GM21390 (cell line): ENCODE measurements at regions not wholly inside any gene's neighbourhood (a gene's known extent, or its start where the extent isn't known, plus 50 kb on each side); places are given as distances from the start of the nearest gene placed in this dataset.
"Not testable (repeated sequence)": the region's sequence is repeated elsewhere in the genome, so short reads cannot be mapped to it uniquely, and the experiment has no call there.

ENCODE experiments used
- ATAC-seq: cut with Tn5 transposase; IDR thresholded peaks from one replicate; pipeline ENCODE4 v1.9.1; 2021; ENCODE audit not compliant: unreplicated experiment

DNA sequence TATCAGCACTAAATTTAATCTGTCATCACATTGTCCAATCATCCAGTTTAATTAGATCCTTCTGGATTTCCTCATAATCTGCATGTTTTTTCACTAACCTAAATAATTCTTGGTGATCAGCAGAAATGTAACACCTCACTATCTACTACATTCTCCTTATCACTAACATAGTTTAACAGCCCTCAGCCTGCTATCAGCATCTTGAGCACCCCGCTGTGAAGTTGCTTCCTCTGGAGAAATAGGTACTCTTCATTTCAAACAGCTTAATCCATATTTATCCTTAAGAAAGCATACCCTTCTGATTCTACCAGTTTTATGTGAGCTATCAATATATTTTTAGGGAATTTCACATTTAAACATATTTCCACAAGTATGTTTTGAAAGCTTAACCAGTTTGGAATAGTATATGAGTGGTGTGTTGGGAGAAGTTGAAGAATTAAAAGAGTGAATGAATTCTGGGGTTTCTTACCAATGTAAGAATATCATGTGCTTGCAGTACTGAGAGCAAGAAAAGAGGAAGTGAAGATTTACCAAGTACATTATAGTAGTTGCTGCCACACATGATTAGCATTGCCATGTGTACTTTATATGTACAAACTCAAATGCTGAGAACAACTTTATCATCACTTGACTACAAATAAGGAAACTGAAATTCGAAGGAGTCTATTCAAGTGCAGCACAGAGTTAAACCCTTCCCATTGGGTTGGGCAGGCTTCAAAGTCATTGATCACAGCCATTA lies 771.1 kb upstream of the ADGRL4 start:
- peak; percentile 99 for ATAC-seq

DNA sequence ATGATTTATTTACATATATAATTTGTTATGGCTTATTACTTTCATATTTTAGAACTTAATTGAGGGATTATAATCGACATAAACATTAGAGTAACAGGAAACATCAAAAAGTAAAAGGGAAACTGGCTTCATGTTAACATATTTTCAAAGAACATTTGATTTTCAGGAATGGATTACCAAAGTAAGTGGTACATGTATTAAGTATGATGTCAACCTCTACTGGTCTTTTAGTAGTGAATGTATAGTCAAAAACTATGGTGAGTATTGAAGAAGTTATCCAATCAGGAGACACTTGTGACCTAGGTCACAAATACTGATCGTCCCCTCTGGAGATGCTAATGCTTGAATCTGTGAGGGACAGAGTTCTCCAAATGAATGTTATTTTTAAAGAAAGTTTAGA lies 768.9 kb upstream of the ADGRL4 start:
- no peak for ATAC-seq

DNA sequence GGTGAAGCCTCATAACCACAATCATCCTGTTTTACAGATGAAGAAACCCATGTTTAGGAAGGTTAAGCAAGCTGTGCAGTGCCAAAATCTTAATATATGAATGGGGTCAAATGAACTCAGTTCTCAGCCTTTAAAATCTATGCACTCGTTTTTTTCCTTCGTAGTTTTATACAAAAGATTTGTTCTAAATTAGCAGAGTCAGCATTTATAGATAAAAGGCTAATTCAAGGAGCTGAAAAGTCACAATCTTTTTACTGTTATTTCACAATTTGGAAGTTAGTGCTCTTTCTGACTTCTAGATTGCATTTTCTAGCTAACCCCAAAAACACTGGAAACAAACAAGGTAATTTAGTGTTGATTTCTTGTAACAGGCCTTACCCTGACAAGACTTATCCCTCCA lies 766.9 kb upstream of the ADGRL4 start:
- no peak for ATAC-seq

DNA sequence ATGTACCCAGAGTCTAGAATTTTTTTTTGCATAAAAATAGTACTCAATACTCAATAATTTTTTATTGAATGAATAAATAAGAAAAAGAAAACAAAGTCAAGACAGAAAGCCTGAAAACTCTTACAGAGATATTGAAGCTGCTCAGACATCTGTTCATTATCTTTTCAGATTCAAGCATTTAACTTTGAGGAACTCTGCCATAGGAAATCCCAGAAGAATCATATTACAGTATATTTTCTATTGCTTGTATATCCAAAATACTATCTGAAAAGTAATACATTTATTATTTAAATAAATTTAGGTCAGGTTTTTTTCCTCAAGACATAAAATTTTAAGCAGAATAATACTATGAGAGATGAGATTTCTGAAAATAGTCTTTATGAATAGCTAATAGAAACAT lies 755.9 kb upstream of the ADGRL4 start:
- ATAC-seq = no peak

DNA sequence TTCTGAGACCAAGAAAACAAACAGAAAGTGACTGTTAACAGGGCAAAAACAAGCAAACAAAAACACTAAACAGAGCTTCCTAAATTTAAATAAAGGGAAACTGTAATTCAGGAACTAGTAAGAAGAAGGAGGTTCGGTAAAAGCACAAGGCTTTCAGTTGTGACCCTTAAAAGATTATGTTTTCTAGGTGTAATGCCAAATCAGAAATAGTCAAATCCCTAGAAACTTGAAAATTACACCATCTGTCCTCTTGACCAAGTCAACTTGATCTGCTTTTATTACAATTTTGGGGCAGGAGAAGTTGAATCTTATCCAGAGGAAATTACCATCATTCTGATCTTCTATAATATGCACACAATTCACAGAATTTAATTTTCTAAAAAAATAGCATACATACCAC lies 754.0 kb upstream of the ADGRL4 start:
- ATAC-seq = no peak

DNA sequence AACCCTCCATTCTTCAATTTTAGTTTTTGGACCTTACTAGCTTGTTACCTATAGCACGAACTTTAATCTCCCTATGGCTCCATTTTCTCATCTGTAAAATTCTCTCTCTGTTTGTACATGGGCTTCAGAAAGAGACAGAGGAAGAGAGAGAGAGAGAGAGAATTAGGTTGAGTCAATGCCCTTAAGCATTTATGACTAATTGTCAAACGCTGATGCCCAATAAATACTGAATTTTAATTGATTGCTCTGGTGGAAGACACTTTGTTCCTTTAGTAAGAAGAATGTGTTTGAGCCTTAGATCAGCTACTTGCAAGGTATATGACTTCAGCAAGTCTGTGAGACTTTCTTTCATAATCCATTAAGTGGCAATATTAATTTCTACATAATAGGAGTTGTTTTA lies 743.1 kb upstream of the ADGRL4 start:
- no peak for ATAC-seq

DNA sequence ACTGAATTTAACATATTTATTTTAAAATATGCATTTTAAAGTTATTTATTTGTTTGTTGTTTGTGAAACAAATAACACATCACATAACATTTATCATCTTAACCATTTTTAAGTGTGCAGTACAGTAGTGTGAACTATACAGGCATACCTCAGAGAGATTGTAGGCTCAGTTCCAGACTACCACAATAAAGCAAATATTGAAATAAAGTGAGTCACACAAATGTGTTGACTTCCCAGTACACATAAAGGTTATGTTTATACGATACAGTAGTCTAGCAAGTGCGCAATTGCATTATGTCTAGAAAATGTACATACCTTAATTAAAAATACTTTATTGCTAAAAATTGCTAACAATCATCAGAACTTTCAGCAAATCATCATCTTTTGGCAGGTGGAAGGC lies 739.4 kb upstream of the ADGRL4 start:
- no peak for ATAC-seq

DNA sequence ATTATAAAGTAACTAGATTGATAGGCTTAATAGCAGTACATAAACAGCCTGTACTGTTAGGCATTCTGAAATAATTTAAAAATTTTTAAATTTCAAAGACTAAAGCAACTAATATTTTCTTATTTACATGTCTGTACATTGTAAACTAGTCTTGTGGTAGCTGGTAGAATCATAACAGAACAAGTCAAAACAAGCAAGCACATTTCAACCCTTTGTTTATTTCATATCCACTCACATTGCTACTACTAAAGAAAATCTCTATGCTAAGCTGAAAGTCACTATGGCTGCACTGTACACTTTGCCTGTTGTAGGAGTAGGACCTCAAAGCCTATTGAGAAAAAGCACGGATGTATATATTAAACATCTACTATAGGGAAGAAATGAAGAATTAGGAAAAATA lies 738.2 kb upstream of the ADGRL4 start:
- no peak for ATAC-seq

DNA sequence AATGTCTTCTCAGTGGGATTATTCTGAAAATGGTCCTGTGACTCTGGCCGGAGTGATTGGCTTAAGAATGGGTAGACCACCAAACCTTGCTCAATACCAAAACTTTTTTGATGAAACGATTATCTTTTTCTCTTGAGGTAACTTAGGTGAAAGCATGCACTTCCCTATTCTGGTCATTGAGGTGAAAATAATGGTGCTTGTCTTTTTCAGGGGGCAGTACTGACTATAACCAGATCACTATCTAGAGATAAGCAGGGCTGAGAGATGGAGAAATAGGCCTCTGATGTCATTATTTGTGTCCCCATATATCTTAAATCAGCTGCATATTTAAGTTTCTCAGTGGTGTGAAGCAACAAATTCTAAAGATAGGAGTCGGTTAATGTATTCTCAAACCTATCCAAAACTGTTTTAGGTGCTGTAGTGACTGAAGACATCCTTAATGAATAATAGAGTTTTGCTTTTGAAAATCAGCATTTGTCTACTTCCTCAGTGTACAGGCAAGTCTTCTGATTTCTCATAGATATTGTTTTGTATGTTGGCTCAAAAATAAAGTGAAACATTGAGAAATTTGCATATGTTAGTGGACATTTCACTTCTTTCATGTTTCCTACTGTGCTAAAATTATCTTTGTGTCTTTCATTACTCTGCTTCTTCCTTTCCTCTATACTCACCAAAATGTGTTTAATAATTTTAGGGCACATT lies 735.3 kb upstream of the ADGRL4 start:
- peak; percentile 82 for ATAC-seq

DNA sequence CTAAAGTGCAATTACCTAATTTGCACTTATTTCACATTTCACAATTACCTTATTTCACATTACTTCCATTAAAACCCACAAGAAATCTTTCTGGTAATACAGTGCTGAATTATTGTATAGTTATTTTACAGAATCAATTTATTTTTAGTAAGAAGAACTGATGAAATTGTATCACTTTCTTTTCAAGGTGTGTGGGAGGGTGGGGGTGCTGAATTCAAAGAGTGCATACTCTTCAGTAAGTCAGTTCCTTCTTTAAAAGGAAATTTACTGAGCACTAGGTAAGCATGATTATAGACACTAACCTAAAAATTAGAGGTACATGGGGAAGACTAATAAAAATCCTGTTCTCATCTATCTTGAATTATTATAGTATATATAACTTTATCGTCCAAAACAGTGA lies 731.6 kb upstream of the ADGRL4 start:
- no peak for ATAC-seq

DNA sequence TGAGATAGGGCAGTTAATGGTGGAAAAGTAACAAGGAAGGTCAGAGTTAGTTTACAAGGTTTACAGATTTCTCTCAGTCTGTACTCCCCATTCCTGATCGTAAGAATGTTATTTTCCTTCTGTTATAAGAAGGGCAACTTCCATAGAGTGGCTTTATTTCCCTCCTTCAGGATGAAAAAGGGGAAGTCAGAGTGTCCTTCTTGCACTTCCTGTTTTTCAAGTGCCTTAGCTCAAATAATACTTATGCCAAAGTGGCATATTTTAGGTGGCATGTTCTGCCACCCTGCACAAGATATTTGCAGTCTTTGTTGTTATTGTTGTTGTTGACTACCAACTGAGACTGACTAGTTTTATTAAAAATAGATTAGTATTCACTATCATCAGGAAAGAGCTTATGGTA lies 730.7 kb upstream of the ADGRL4 start:
- ATAC-seq = no peak

DNA sequence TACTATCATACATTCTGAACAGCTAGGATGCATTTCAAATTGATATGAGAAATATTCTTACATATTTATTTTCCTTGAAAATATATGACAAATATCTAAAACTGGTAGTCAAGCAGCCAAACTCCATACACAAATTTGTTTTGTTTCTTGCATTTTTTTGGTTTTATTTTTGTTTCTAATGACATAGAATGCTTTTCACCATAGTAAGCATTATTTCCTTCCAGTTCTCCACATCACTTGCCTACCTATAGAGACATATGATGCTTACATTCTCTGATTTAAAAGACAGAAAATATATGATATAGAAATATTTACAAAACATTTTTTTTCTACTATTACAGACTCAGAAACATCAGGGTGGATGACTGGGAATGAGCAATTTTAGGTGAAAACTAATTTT lies 726.4 kb upstream of the ADGRL4 start:
- ATAC-seq = no peak

DNA sequence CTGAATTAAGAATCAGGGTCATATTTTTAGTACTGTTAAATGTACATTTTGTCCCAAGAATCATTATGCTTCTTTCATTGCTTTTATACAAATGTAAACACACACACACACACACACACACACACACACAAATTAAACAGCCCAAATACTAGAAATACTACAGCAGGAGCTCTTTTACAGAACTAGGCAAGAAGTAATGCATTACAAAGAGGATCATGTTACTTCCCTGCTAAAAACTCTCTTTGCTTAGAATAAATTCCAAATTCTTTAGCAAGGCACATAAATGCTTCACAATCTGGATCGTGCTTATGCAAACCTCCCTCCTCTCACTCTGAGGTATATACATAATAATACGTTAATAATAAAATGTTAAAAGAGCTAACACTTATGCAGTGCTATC lies 720.4 kb upstream of the ADGRL4 start:
- ATAC-seq = no peak

DNA sequence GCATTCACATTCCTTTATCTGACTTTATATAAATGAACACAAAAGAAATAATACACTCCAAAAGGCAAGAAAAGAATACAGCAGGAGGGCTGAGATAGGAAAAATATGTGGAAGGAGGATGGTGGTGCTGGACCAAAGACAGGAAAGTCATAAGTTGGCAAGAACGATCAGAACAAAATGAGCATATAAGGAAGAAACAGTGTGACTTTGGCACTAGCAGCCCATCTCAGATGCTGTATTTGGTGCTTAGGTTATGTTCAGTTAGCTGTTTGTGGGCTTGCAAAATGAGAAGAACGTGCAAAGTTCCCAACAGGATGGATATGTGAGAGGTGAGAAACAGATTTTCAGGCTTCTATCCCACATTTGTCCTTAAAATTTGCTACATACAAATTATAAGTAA lies 719.8 kb upstream of the ADGRL4 start:
- ATAC-seq = no peak

DNA sequence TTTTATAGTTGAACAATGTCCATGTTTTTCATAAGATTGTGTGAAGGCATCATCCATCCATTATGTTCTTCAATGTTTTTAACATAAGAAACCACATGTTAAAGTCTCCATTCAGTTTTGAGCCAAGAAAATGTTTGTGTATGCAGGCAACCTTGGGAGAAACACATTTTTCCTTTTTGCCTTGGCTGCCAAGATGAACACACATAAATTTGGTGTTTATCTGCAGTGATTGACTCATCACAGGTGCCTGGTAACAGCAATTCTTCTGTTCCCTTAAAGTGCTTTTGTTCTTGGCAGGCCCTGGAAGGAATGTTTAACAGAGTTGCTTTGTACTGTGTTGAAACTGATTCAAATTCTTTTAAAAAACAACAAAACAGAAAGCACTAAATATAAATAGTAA lies 709.9 kb upstream of the ADGRL4 start:
- no peak for ATAC-seq

DNA sequence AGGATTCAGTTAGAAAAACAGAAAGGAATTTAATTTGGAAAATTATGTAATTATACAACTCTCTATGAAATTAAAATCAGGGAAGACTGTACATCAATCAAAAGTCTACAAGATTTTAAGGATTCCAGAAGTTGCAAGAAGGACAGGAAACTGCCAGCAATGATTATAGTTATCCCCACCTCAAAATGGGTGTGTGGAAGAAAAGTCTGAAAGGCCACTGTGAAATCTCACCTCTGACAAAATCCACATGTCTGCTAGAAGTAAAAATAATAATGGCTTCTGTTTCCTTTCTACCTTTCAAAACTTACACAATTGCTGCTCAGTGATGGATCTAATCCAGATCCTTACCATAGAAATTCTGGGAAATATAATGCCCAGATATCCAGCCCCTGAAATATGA lies 708.1 kb upstream of the ADGRL4 start:
- no peak for ATAC-seq

DNA sequence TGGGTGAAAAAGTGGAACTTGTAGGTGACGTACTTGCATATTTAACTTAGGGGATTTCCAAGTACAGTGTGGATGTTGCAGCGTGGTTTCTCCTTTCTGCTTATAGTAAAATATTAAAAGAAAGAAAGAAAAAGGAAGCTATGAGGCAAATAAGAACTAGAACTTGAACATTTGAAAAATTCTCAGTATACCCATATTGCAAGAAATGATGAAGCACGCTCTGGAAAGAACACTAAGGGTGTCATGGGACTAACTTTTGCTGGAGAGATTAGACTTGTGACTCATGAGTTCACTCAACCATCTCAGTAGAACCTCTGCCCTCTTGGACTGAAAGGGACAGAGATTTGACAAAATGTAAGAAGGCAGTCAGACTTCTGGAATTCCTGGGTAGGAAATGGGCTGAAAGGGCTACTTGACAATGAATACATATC lies 704.5 kb upstream of the ADGRL4 start:
- peak; percentile 86 for ATAC-seq

DNA sequence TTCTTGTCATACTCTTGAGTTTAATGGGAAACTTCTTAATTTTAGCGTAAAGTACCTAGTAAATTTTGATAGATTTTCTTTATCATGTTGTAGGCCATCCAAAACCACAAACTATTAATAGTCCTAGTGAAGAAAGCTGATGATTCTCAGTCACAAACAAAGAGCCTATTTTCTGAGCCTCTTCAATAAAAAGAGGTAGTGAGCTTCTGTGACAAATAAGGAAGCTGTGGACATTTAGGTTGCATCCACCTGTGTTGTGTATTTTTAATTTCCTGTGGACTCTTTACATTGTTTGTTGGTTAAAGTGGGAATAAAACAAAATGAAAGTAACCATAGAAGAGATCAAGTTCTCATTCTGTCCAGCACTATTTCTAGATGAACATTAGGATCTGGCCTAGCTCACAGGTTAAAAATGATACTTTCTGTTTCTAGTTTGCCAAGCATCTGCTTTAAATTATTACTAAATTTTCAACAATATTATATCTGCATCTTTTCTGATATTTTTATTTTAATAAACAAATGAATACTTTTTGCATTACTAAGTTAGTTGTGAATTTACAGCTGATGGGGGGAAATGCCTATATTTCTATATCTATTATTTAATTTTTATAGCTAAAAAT lies 702.2 kb upstream of the ADGRL4 start:
- ATAC-seq = no peak

DNA sequence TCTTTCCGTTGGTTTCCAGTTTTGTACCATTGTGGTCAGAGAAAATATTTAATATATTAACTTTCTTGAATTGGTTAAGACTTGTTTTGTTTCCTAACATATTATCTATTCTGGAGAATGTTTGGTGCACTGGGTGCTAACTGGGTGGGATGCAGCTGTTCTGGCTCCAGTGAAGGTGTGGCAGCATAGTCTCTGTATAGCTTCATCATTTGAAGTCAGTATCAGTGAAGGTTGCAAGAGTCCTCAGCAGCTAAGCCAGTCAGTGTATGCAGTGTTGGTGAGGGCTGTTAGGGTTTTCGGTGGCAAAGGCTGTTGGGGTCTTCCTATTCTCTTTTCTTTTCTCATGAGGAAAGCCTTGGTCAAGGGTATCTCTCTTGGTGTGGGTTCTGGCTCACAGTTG lies 698.7 kb upstream of the ADGRL4 start:
- ATAC-seq = no peak

DNA sequence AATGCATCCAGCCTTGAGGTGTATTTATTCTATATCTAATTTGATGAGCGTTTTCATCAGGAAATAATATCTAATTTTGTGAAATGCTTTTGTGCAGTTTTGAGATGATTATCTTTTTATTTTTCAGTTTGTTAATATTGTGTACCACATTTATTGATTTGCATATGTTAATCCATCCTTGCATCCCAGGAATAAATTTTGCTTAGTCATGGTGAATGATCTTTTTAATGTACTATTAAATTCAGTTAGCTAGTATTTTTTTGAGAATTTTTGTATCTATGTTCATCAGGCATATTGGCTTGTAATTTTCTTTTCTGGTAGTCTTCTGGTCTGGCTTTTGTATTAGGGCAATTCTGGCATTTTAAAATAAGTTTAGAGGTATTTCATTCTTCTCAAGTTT lies 697.5 kb upstream of the ADGRL4 start:
- ATAC-seq = no peak

DNA sequence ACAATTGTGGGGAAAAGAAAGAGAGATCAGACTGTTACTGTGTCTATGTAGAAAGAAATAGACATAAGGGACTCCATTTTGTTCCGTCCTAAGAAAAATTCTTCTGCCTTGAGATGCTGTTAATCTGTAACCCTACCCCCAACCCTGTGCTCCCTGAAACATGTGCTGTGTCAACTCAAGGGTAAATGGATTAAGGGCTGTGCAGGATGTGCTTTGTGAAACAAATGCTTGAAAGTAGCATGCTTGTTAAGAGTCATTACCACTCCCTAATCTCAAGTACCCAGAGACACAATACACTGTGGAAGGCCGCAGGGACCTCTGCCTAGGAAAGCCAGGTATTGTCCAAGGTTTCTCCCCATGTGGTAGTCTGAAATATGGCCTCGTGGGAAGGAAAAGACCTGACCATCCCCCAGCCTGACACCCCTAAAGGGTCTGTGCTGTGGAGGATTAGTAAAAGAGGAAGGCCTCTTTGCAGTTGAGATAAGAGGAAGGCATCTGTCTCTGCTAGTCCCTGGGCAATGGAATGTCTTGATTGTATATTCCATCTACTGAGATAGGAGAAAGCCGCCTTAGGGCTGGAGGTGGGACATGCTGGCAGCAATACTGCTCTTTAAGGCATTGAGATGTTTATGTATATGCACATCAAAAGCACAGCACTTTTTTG lies 695.9 kb upstream of the ADGRL4 start:
- not testable (repeated sequence) for ATAC-seq

DNA sequence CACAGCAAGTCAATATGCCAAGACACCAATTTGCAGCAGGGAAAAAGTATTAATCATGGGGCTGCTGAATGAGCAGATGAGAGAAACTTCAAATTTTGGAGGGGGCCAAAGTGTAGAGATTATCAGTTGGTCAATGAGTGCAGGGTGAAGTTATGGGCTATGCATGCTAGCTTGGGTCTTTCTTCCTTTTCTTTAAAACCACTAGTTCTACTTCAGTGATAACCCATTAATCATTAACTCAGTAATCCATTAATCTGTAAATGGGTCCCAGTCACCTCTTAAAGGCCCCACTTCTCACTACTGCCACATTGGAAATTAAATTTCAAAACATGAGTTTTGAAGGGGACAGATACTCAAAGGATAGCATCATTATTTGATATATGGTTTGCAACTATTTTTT lies 688.6 kb upstream of the ADGRL4 start:
- peak; percentile 88 for ATAC-seq
